ENCODE measurements at regions not wholly inside any gene's neighbourhood (a gene's known extent, or its start where the extent isn't known, plus 50 kb on each side); places are given as distances from the start of the nearest gene placed in this dataset.

DNA sequence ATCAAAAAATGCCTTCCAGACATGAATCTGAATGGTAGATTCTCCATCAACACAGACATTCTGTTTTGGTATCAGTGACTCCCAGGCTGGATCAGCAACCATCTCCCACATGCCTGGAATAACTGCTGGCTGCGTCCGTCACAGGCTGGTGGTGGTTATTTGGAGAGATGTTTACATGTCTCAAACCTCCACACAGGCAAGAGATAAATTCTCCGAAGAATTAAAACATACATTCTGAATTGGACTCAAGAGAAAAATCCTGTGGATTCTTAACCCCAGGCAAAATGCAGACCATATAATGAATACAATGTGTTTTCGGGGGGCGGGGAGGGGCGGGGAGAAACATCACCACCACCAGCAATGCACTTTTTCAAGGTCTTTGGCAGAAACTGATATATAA, 108.2 kb downstream of the THBS2 start:
- DNase-seq (peak; percentile 76), ATAC-seq (ENCODE audit: low read depth) (peak; percentile 90)
- ChIA-PET POLR2A (ENCODE audit: unreplicated experiment) (no interaction called here), CTCF (interaction anchor here (0.6 kb wide), 1 partner anchor 470 kb away, joined by 4 read pairs; no protein-coding TSS in a partner anchor)
- intact Hi-C loops (cut with micrococcal nuclease) (loop anchor here (2.0 kb wide), 1 partner anchor 71 kb away; no protein-coding TSS in a partner anchor), in situ Hi-C loops (cut with MboI; ENCODE audit: low sequenced_read_pairs) (no loop called here), dilution Hi-C loops (cut with HindIII; ENCODE audit: low sequenced_read_pairs, unreplicated experiment) (no loop called here)
- Histone ChIP-seq H3K18ac (ENCODE audit: low read depth, low read length) (no peak overlapping the region), H3K9ac (ENCODE audit: low read depth, low read length) (no peak overlapping the region), H3K4me1 (ENCODE audit: control insufficient read depth, insufficient read depth, low read length) (peaks cover 23% of the 10 kb centered on the region), H3K79me1 (ENCODE audit: low read depth in 1 of 2, low read length in 2 of 2) (no peaks in the 10 kb centered on the region), H3K14ac (replicated peaks; ENCODE audit: low read depth, low read length) (no peak overlapping the region), H3K27me3 (ENCODE audit: control insufficient read depth, insufficient read depth, low read length) (no peaks in the 10 kb centered on the region), H4K8ac (ENCODE audit: low read depth in 2 of 2, low read length in 2 of 2) (peak overlapping the region in 1 of 2 experiments; percentile 78; a peak in 2 of 4 replicates), H2AK9ac (replicated peaks; ENCODE audit: low read depth, low read length, poor library complexity) (no peak overlapping the region), H2BK5ac (ENCODE audit: low read depth, low read length, poor library complexity, severe bottlenecking) (peak overlapping the region; percentile 74), H4K5ac (ENCODE audit: low read depth, low read length) (no peak overlapping the region), H3K4me3 (ENCODE audit: insufficient read depth, low read depth, low read length) (no peak overlapping the region), H3K23ac (ENCODE audit: low read depth, low read length) (no peak overlapping the region), H3K56ac (ENCODE audit: extremely low read depth, insufficient read depth, low read length) (peak overlapping the region; percentile 27; the same call in 1 of the 2 replicates), H4K20me1 (ENCODE audit: insufficient read depth, low read length) (no peaks in the 10 kb centered on the region), H2BK120ac (ENCODE audit: low read depth, low read length) (no peak overlapping the region), H3K4me2 (ENCODE audit: low read depth, low read length) (no peak overlapping the region; the same call in 1 of the 2 replicates), H3K9me1 (ENCODE audit: insufficient read depth, low read length) (peaks cover 3% of the 10 kb centered on the region), H2AFZ (replicated peaks; ENCODE audit: low read length, poor library complexity) (no peak overlapping the region), H3K27ac (ENCODE audit: insufficient read depth, low read length) (peak overlapping the region; percentile 92; the same call in 1 of the 2 replicates), H3K36me3 (ENCODE audit: control insufficient read depth, insufficient read depth, low read length) (no peaks in the 10 kb centered on the region), H2BK15ac (ENCODE audit: low read depth, low read length) (no peak overlapping the region; the same call in 2 of the 3 replicates), H2BK20ac (ENCODE audit: low read depth, low read length) (peak overlapping the region; percentile 65; the same call in 1 of the 2 replicates), H3K4ac (ENCODE audit: low read depth, low read length) (no peak overlapping the region), H2AK5ac (ENCODE audit: low read depth, low read length) (no peak overlapping the region), H3K9me3 (ENCODE audit: control insufficient read depth, insufficient read depth, low read length) (peaks cover 3% of the 10 kb centered on the region; the same call in 1 of the 2 replicates), H4K91ac (ENCODE audit: insufficient read depth, low read depth, low read length) (no peak overlapping the region; the same call in 1 of the 2 replicates)
- WGBS, 2 experiments (ENCODE audit: extremely low coverage in 2 of 2, insufficient read length in 1 of 2), result no CpG with 5 or more reads among the region's 6 CpGs
- no TSS peak for BruUV-seq (replicated peaks)
- no peak for TF ChIP-seq USF2 (IDR thresholded peaks at IDR 0.05; ENCODE audit: low read depth, low read length)
- TF ChIP-seq MAFK (IDR thresholded peaks at IDR 0.05; ENCODE audit: low read depth, low read length), result no peak
- no peak for TF ChIP-seq ELK1 (IDR thresholded peaks at IDR 0.05; ENCODE audit: borderline replicate concordance, low read depth, low read length)
- no peak for TF ChIP-seq RFX5 (IDR thresholded peaks at IDR 0.05; ENCODE audit: low read depth, low read length)
- no peak for TF ChIP-seq MXI1 (IDR thresholded peaks at IDR 0.05; ENCODE audit: borderline replicate concordance, low read depth, low read length)
